ENCODE measurements at regions not wholly inside any gene's neighbourhood (a gene's known extent, or its start where the extent isn't known, plus 50 kb on each side); places are given as distances from the start of the nearest gene placed in this dataset.

DNA sequence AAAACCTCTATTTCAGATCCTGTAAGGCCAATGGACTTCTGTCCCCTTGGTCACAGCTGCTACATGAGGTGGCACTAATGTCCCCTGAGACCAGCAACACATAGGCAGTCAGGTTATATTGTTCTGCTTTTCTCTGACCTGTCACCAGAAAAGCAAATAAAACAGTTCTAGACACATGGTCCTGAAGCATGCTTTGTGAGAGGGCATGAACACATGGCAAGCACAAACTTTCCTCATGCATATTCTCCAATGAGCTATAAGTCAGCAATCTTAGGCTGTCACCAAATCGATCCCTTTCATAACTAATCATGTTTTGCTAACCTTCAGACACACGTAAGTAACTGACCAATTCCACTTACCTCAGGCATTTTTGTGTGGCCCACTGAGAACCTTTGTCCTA, 225.4 kb upstream of the ZC3H12C start:
- TF ChIP-seq, protein P1, sequence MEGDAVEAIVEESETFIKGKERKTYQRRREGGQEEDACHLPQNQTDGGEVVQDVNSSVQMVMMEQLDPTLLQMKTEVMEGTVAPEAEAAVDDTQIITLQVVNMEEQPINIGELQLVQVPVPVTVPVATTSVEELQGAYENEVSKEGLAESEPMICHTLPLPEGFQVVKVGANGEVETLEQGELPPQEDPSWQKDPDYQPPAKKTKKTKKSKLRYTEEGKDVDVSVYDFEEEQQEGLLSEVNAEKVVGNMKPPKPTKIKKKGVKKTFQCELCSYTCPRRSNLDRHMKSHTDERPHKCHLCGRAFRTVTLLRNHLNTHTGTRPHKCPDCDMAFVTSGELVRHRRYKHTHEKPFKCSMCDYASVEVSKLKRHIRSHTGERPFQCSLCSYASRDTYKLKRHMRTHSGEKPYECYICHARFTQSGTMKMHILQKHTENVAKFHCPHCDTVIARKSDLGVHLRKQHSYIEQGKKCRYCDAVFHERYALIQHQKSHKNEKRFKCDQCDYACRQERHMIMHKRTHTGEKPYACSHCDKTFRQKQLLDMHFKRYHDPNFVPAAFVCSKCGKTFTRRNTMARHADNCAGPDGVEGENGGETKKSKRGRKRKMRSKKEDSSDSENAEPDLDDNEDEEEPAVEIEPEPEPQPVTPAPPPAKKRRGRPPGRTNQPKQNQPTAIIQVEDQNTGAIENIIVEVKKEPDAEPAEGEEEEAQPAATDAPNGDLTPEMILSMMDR (IDR thresholded peaks at IDR 0.05), result no peak
- TF ChIP-seq POLR2A (IDR thresholded peaks at IDR 0.05) (no peak), EP300 (IDR thresholded peaks at IDR 0.05) (no peak)
